ENCODE measurements at regions not wholly inside any gene's neighbourhood (a gene's known extent, or its start where the extent isn't known, plus 50 kb on each side); places are given as distances from the start of the nearest gene placed in this dataset.

DNA sequence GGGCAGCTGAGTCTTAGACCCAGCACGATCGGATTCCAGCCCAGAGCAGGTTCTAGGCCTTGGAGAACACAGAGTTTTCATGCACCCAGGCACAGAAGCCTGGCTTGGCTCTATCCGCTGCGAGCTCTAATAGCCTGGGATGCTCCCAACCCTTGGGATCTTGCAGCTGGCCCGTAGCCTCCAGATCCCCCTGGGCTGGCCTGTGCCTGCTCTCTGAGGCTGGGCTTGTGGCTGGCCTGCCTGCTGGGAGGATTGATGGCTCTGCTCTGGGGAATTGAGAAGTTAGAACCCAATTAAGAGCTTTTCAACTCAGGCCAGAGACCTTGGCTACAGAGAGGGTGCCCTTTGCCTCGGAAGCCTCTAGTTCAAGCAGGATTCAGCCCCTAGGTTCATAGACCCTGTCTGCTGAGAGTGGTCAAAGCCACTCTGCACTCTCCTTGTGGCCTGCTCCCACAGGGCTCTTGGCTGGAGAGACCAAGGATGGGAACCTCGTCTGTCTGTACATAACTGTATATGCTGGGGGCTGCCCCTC, 64.4 kb downstream of the MAGEF1 start:
- no peak for TF ChIP-seq EZH2 (IDR thresholded peaks at IDR 0.05; ENCODE audit: borderline replicate concordance, insufficient read depth, low read depth, low read length, poor library complexity, severe bottlenecking)
- TF ChIP-seq, protein P1, sequence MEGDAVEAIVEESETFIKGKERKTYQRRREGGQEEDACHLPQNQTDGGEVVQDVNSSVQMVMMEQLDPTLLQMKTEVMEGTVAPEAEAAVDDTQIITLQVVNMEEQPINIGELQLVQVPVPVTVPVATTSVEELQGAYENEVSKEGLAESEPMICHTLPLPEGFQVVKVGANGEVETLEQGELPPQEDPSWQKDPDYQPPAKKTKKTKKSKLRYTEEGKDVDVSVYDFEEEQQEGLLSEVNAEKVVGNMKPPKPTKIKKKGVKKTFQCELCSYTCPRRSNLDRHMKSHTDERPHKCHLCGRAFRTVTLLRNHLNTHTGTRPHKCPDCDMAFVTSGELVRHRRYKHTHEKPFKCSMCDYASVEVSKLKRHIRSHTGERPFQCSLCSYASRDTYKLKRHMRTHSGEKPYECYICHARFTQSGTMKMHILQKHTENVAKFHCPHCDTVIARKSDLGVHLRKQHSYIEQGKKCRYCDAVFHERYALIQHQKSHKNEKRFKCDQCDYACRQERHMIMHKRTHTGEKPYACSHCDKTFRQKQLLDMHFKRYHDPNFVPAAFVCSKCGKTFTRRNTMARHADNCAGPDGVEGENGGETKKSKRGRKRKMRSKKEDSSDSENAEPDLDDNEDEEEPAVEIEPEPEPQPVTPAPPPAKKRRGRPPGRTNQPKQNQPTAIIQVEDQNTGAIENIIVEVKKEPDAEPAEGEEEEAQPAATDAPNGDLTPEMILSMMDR (IDR thresholded peaks at IDR 0.05): no peak

Measured in B cell (primary cell).